H1 (cell line): ENCODE measurements at regions not wholly inside any gene's neighbourhood (a gene's known extent, or its start where the extent isn't known, plus 50 kb on each side); places are given as distances from the start of the nearest gene placed in this dataset.
A peak's percentile ranks its signal among the peaks of the same experiment; 100 is the strongest.

Source experiments
- CTCF ChIA-PET: fragments of 300-600 bp; sonication (Branson Sonifier 250); formaldehyde crosslinking; loops from one replicate; lab custom pipeline; 2021; ENCODE audit not compliant: partially characterized antibody; lab: Charles Lee
- POLR2A ChIA-PET: fragments of 300-600 bp; sonication (Branson Sonifier 250); formaldehyde crosslinking; loops from one replicate; lab custom pipeline; 2021; ENCODE audit warnings: inconsistent platforms; ENCODE audit not compliant: partially characterized antibody; lab: Charles Lee
- DNase-seq, 2 experiments: peaks; one replicate each; pipeline versions ENCODE4 v3.0.0 to v3.0.0-alpha.2; 2010 to 2022; ENCODE audit warnings: low spot score in 2 of 2, low read depth in 1 of 2, mixed read lengths in 1 of 2
- FAIRE-seq: peaks from 2 replicates; lab custom pipeline; 2011; peaks lifted over from hg19 to GRCh38; lab: Jason Lieb, UNC
- H2AFZ ChIP-seq: 2 replicates; pipeline ENCODE4 v1.8.1; 2012; ENCODE audit warnings: low read length, inconsistent platforms
- H2AK5ac ChIP-seq: 2 replicates; pipeline ENCODE4 v1.6.1; 2013; ENCODE audit warnings: low read depth, low read length
- H2BK120ac ChIP-seq: replicated peaks from 2 replicates; pipeline ENCODE3; 2013; ENCODE audit warnings: low read depth, low read length, inconsistent platforms
- H2BK12ac ChIP-seq: 2 replicates; pipeline ENCODE4 v1.6.1; 2013; ENCODE audit warnings: low read depth, low read length
- H2BK15ac ChIP-seq: 2 replicates; pipeline ENCODE4 v1.6.1; 2013; ENCODE audit warnings: low read length
- H2BK20ac ChIP-seq: 2 replicates; pipeline ENCODE4 v1.6.1; 2013; ENCODE audit warnings: low read length
- H2BK5ac ChIP-seq: 2 replicates; pipeline ENCODE4 v1.6.1; 2013; ENCODE audit warnings: low read depth, low read length
- H3K14ac ChIP-seq: 2 replicates; pipeline ENCODE4 v1.6.1; 2013; ENCODE audit warnings: inconsistent platforms; ENCODE audit not compliant: insufficient read length
- H3K18ac ChIP-seq: 2 replicates; pipeline ENCODE4 v1.6.1; 2013; ENCODE audit warnings: low read length; ENCODE audit errors: extremely low read depth
- H3K23ac ChIP-seq: 2 replicates; pipeline ENCODE4 v1.6.1; 2013; ENCODE audit warnings: inconsistent platforms; ENCODE audit not compliant: insufficient read length
- H3K23me2 ChIP-seq: 2 replicates; pipeline ENCODE4 v1.6.1; 2013; ENCODE audit warnings: low read depth, low read length
- H3K27ac ChIP-seq: 2 replicates; pipeline ENCODE4 v1.6.1; 2011; ENCODE audit warnings: low read depth, low read length, inconsistent platforms
- H3K27me3 ChIP-seq, 4 experiments: replicated peaks in 1 of 4; 1 replicate in 1 of 4; 2 replicates in 3 of 4; pipeline versions ENCODE4 v1.6.1 to v1.8.1; 2011 to 2013; ENCODE audit warnings: low read length in 3 of 4, mild to moderate bottlenecking in 3 of 4, inconsistent platforms in 2 of 4, mixed read lengths in 2 of 4, moderate library complexity in 1 of 4; ENCODE audit not compliant: control insufficient read depth in 3 of 4, insufficient read depth in 3 of 4; ENCODE audit errors: extremely low read depth in 1 of 4
- H3K36me3 ChIP-seq, 4 experiments: 2 replicates each; pipeline versions ENCODE4 v1.6.1 to v1.8.1; 2011 to 2013; ENCODE audit warnings: mild to moderate bottlenecking in 4 of 4, low read length in 3 of 4, moderate library complexity in 2 of 4, control low read depth in 1 of 4, inconsistent platforms in 1 of 4; ENCODE audit not compliant: insufficient read depth in 4 of 4, control insufficient read depth in 2 of 4
- H3K4ac ChIP-seq: replicated peaks from 2 replicates; pipeline ENCODE3; 2013; ENCODE audit warnings: low read length, low read depth, mixed read lengths, inconsistent platforms; ENCODE audit not compliant: insufficient read length
- H3K4me1 ChIP-seq, 4 experiments: replicated peaks in 1 of 4; 1 replicate in 1 of 4; 2 replicates in 3 of 4; pipeline versions ENCODE4 v1.6.1 to v1.8.1; 2011 to 2013; ENCODE audit warnings: low read length in 3 of 4, inconsistent platforms in 2 of 4, mixed read lengths in 1 of 4; ENCODE audit not compliant: insufficient read depth in 4 of 4, control insufficient read depth in 3 of 4
- H3K4me2 ChIP-seq, 2 experiments: 2 replicates each; pipeline versions ENCODE4 v1.6.1 to v1.8.1; 2011 to 2013; ENCODE audit warnings: low read depth in 2 of 2, low read length in 2 of 2, control low read depth in 1 of 2, inconsistent platforms in 1 of 2, mild to moderate bottlenecking in 1 of 2; ENCODE audit not compliant: insufficient read depth in 1 of 2
- H3K4me3 ChIP-seq, 4 experiments: fragments of 200-600, 300-600 bp in 1 of 4; sonication (generic), shearing (Covaris generic), sonication (Bioruptor Twin) in 1 of 4; 2 replicates each; pipeline versions ENCODE4 v1.5.1 to v1.8.1; 2011 to 2016; ENCODE audit warnings: low read length in 4 of 4, low read depth in 3 of 4, control low read depth in 2 of 4, inconsistent platforms in 2 of 4, mild to moderate bottlenecking in 2 of 4, mixed read lengths in 1 of 4, moderate library complexity in 1 of 4; ENCODE audit not compliant: insufficient read depth in 2 of 4; ENCODE audit errors: extremely low read depth in 1 of 4
- H3K56ac ChIP-seq: replicated peaks from 2 replicates; pipeline ENCODE3; 2013; ENCODE audit warnings: low read depth, mild to moderate bottlenecking, mixed read lengths, low read length, inconsistent platforms; ENCODE audit not compliant: insufficient read length
- H3K79me1 ChIP-seq: 2 replicates; pipeline ENCODE4 v1.6.1; 2013; ENCODE audit warnings: low read depth, low read length, control low read depth
- H3K79me2 ChIP-seq, 2 experiments: 2 replicates each; pipeline versions ENCODE4 v1.6.1 to v1.8.1; 2012 to 2013; ENCODE audit warnings: low read length in 2 of 2, mild to moderate bottlenecking in 2 of 2, inconsistent platforms in 1 of 2; ENCODE audit not compliant: insufficient read depth in 2 of 2, control insufficient read depth in 1 of 2
- H3K9ac ChIP-seq, 4 experiments: replicated peaks in 1 of 4; 1 replicate in 1 of 4; 2 replicates in 3 of 4; pipeline versions ENCODE4 v1.6.1 to v1.8.1; 2011 to 2013; ENCODE audit warnings: low read depth in 3 of 4, low read length in 3 of 4, control low read depth in 2 of 4, mild to moderate bottlenecking in 2 of 4, moderate library complexity in 2 of 4, inconsistent platforms in 1 of 4; ENCODE audit errors: extremely low read depth in 1 of 4
- H3K9me3 ChIP-seq, 2 experiments: 2 replicates each; pipeline versions ENCODE4 v1.6.1 to v1.8.1; 2012 to 2013; ENCODE audit warnings: mild to moderate bottlenecking in 2 of 2, moderate library complexity in 2 of 2, control low read depth in 1 of 2, inconsistent platforms in 1 of 2, low read depth in 1 of 2, low read length in 1 of 2, mixed read lengths in 1 of 2; ENCODE audit not compliant: insufficient read depth in 2 of 2
- H4K20me1 ChIP-seq, 2 experiments: replicated peaks in 1 of 2; 2 replicates each; pipeline versions ENCODE3 to v1.8.1; 2011 to 2013; ENCODE audit warnings: inconsistent platforms in 2 of 2, low read length in 2 of 2, mild to moderate bottlenecking in 1 of 2; ENCODE audit not compliant: insufficient read depth in 2 of 2, control insufficient read depth in 1 of 2
- H4K5ac ChIP-seq: 2 replicates; pipeline ENCODE4 v1.6.1; 2013; ENCODE audit warnings: low read length, low read depth, mixed read lengths, inconsistent platforms; ENCODE audit not compliant: insufficient read length
- H4K8ac ChIP-seq: 2 replicates; pipeline ENCODE4 v1.8.0; 2013; ENCODE audit warnings: mild to moderate bottlenecking, moderate library complexity, low read length, inconsistent platforms; ENCODE audit not compliant: insufficient read depth; ENCODE audit errors: extremely low read depth
- H4K91ac ChIP-seq: replicated peaks from 2 replicates; pipeline ENCODE3; 2013; ENCODE audit warnings: low read length, mixed read lengths, inconsistent platforms; ENCODE audit not compliant: insufficient read length
- BCL11A ChIP-seq, 2 experiments: IDR thresholded peaks; one replicate each; pipeline ENCODE4 v1.6.1; 2011; ENCODE audit warnings: low read depth in 2 of 2, low read length in 2 of 2, mild to moderate bottlenecking in 2 of 2
- CBX5 ChIP-seq: fragments of 300-800, 300-1000 bp; sonication (generic); IDR thresholded peaks from 2 replicates; pipeline ENCODE4 v1.7.1; 2016; ENCODE audit warnings: antibody characterized with exemption, low read length, low read depth
- CBX8 ChIP-seq: fragments of 300-800, 300-1000 bp; sonication (generic); IDR thresholded peaks from 2 replicates; pipeline ENCODE4 v1.7.1; 2016; ENCODE audit warnings: low read depth, low read length, borderline replicate concordance
- CTBP2 ChIP-seq: IDR thresholded peaks from 2 replicates; pipeline ENCODE4 v1.7.0; 2011; ENCODE audit warnings: borderline replicate concordance, mild to moderate bottlenecking, moderate library complexity, mixed read lengths, low read length; ENCODE audit not compliant: insufficient read depth, insufficient read length
- CTCF ChIP-seq, 3 experiments: IDR thresholded peaks; 1 replicate in 2 of 3; 2 replicates in 1 of 3; pipeline versions ENCODE4 v1.5.1 to v1.6.1; 2011; ENCODE audit warnings: low read length in 3 of 3, mild to moderate bottlenecking in 3 of 3, inconsistent platforms in 2 of 3, low read depth in 1 of 3, moderate library complexity in 1 of 3; ENCODE audit not compliant: insufficient read depth in 1 of 3; ENCODE audit errors: control extremely low read depth in 1 of 3
- GTF2F1 ChIP-seq: IDR thresholded peaks from 2 replicates; pipeline ENCODE4 v1.6.1; 2012; ENCODE audit warnings: low read depth, low read length, improper control_type of control experiment, borderline replicate concordance
- RAD21 ChIP-seq, 2 experiments: IDR thresholded peaks in 1 of 2; conservative IDR thresholded peaks in 1 of 2; 2 replicates each; pipeline ENCODE4 v1.6.1; 2011; ENCODE audit warnings: low read depth in 2 of 2, low read length in 2 of 2, improper control_type of control experiment in 1 of 2, inconsistent platforms in 1 of 2, mild to moderate bottlenecking in 1 of 2, moderate library complexity in 1 of 2
- RBBP5 ChIP-seq: IDR thresholded peaks from 2 replicates; pipeline ENCODE4 v1.7.1; 2012; ENCODE audit warnings: low read depth, mild to moderate bottlenecking, inconsistent platforms, low read length, moderate library complexity, borderline replicate concordance
- RFX5 ChIP-seq: IDR thresholded peaks from 2 replicates; pipeline ENCODE4 v1.6.1; 2011; ENCODE audit warnings: low read depth, low read length, improper control_type of control experiment, borderline replicate concordance
- SUZ12 ChIP-seq: fragments of 200-600 bp; sonication (generic); IDR thresholded peaks from 2 replicates; pipeline ENCODE4 v1.6.1; 2012; ENCODE audit warnings: mild to moderate bottlenecking, inconsistent platforms, low read length, moderate library complexity, mixed read lengths
- WGBS, 2 experiments: shearing (Covaris generic) in 1 of 2; methylation state at CpG; one replicate each; pipeline versions ENCODE4 v1.1.6 to v1.1.7; 2013 to 2015; ENCODE audit warnings: low lambda C conversion rate in 2 of 2, mixed read lengths in 2 of 2, inconsistent platforms in 1 of 2, low coverage in 1 of 2, missing lambda C conversion rate in 1 of 2; ENCODE audit not compliant: insufficient replicate concordance in 2 of 2, insufficient coverage in 1 of 2, insufficient read length in 1 of 2; ENCODE audit errors: extremely low coverage in 1 of 2, missing lambda C conversion rate in 1 of 2; 5-methylcytosine and 5-hydroxymethylcytosine counted together

DNA sequence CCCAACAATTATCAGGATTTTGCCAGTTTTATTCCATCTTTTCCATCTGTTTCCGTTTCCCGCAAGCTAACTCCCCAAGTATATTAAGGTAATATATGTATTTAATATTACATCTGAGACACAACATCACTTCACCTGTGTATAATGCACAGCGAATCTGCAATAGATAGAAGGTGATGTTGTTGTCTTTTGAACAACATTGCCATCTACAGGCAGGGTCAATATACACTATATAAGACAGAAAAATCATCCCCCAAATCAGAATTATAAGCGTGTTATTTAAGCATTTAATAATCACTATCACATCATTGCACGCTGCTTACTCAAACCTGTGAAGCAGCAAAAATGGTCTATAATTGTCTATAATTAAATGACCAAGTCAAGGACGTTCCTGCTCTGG is 1115.5 kb downstream of the NLGN4X start:
- no peak overlapping the region for H2BK120ac ChIP-seq
- H4K20me1 ChIP-seq, result no peaks in the 10 kb centered on the region
- H3K56ac ChIP-seq, result no peak overlapping the region
- H2AFZ ChIP-seq, result no peak overlapping the region
- H3K27ac ChIP-seq, result no peak overlapping the region
- H3K4me3 ChIP-seq, result no peak overlapping the region
- H3K23me2 ChIP-seq, result no peaks in the 10 kb centered on the region
- 67% methylated on average over 6 of the region's 6 CpGs; no CpG with 5 or more reads in 1 of the 2 experiments for WGBS, 2 experiments
- H3K36me3 ChIP-seq, result no peaks in the 10 kb centered on the region
- H3K9ac ChIP-seq, result no peak overlapping the region
- H3K4ac ChIP-seq, result no peak overlapping the region
- H3K27me3 ChIP-seq, result no peaks in the 10 kb centered on the region
- no peak overlapping the region for H3K4me2 ChIP-seq
- no peaks in the 10 kb centered on the region for H3K4me1 ChIP-seq
- no peak overlapping the region for H4K5ac ChIP-seq
- H2AK5ac ChIP-seq, result no peak overlapping the region
- no peak overlapping the region for H3K18ac ChIP-seq
- H2BK20ac ChIP-seq, result no peak overlapping the region
- H3K9me3 ChIP-seq, result no peaks in the 10 kb centered on the region
- FAIRE-seq, result no peak
- H4K8ac ChIP-seq, result no peak overlapping the region
- H2BK12ac ChIP-seq, result no peak overlapping the region
- no peak overlapping the region for H2BK15ac ChIP-seq
- no peak overlapping the region for H3K23ac ChIP-seq
- DNase-seq, result no peak
- H3K79me2 ChIP-seq, result no peaks in the 10 kb centered on the region
- H3K14ac ChIP-seq, result no peak overlapping the region
- no peak overlapping the region for H2BK5ac ChIP-seq
- no peak overlapping the region for H4K91ac ChIP-seq
- POLR2A ChIA-PET, result no interaction called here
- CTCF ChIA-PET, result interaction anchor here (0.6 kb wide), 1 partner anchor 428 kb away, joined by 3 read pairs; no protein-coding TSS in a partner anchor
- H3K79me1 ChIP-seq, result no peaks in the 10 kb centered on the region
- TF ChIP-seq CBX5, result no peak
- TF ChIP-seq SUZ12, result no peak
- TF ChIP-seq BCL11A (IDR thresholded peaks at IDR 0.05; ENCODE audit: low read depth in 2 of 2, low read length in 2 of 2), result no peak
- TF ChIP-seq CBX8, result no peak
- no peak for TF ChIP-seq RBBP5
- TF ChIP-seq RFX5, result no peak
- no peak for TF ChIP-seq GTF2F1
- peak in 1 of 3 experiments; percentile 6; a peak in 1 of 4 replicates for TF ChIP-seq CTCF (IDR thresholded peaks at IDR 0.05; ENCODE audit: control extremely low read depth in 1 of 3, insufficient read depth in 1 of 3, low read depth in 1 of 3, low read length in 3 of 3)
- TF ChIP-seq CTBP2, result no peak
- TF ChIP-seq RAD21 (IDR thresholded peaks at IDR 0.05 in 1 of 2, conservative IDR thresholded peaks at IDR 0.05 in 1 of 2; ENCODE audit: low read depth in 2 of 2, low read length in 2 of 2), result peak; percentile 56 to 61
